ENCODE measurements at regions not wholly inside any gene's neighbourhood (a gene's known extent, or its start where the extent isn't known, plus 50 kb on each side); places are given as distances from the start of the nearest gene placed in this dataset.

DNA sequence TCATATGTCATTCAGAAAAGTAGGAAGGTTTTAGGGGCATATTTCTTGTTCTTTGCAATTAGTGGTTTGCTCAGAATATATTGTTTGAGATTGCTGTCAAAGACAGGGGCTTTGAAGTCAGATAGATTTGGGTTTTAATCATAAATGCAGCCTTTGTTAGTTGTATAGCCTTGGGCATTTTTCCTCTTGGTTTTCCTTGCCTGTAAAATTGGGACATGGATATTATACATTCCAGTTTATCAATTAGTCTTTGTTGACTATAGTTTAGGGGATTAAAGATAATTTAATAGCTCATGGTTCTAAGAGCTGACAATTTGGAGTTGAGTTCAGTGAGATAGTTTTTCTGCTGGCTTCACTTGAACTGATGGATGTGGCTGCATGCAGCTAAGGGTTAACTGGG is 88.9 kb downstream of the DMAC1 start:
- TF ChIP-seq, protein P1, sequence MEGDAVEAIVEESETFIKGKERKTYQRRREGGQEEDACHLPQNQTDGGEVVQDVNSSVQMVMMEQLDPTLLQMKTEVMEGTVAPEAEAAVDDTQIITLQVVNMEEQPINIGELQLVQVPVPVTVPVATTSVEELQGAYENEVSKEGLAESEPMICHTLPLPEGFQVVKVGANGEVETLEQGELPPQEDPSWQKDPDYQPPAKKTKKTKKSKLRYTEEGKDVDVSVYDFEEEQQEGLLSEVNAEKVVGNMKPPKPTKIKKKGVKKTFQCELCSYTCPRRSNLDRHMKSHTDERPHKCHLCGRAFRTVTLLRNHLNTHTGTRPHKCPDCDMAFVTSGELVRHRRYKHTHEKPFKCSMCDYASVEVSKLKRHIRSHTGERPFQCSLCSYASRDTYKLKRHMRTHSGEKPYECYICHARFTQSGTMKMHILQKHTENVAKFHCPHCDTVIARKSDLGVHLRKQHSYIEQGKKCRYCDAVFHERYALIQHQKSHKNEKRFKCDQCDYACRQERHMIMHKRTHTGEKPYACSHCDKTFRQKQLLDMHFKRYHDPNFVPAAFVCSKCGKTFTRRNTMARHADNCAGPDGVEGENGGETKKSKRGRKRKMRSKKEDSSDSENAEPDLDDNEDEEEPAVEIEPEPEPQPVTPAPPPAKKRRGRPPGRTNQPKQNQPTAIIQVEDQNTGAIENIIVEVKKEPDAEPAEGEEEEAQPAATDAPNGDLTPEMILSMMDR (IDR thresholded peaks at IDR 0.05): no peak
- TF ChIP-seq POLR2A (IDR thresholded peaks at IDR 0.05): no peak
- TF ChIP-seq EP300 (IDR thresholded peaks at IDR 0.05): no peak
